PC-3 (cell line): ENCODE measurements at regions not wholly inside any gene's neighbourhood (a gene's known extent, or its start where the extent isn't known, plus 50 kb on each side); places are given as distances from the start of the nearest gene placed in this dataset.

Experiments
- ATAC-seq: fragments of 200-7000 bp; cut with Tn5 transposase; 2 replicates; pipeline ENCODE4 v1.9.1; 2020; ENCODE audit warnings: mild to moderate bottlenecking, moderate library complexity
- BruUV-seq: library from RNA; stranded (reverse); fragments of 400-500 nt; replicated peaks from 2 replicates; lab custom pipeline; 2021; lab: Mats Ljungman, UMichigan
- CTCF ChIA-PET: fragments of 300-600 bp; sonication (Branson Sonifier 250); formaldehyde crosslinking; loops from one replicate; lab custom pipeline; 2022; ENCODE audit warnings: antibody characterized with exemption; lab: Charles Lee
- POLR2A ChIA-PET: fragments of 300-600 bp; sonication (Branson Sonifier 250); formaldehyde crosslinking; loops from one replicate; lab custom pipeline; 2022; ENCODE audit warnings: antibody characterized with exemption; ENCODE audit not compliant: unreplicated experiment; lab: Charles Lee
- DNase-seq: peaks from one replicate; pipeline ENCODE4 v3.0.0-alpha.2; 2015
- H2AFZ ChIP-seq: fragments of 300-600 bp; sonication (generic); 2 replicates; pipeline ENCODE4 v1.6.0; 2016; ENCODE audit warnings: antibody characterized with exemption, low read length
- H3F3A ChIP-seq: fragments of 300-600 bp; sonication (generic); one replicate; pipeline ENCODE4 v1.6.0; 2017; ENCODE audit warnings: antibody characterized with exemption, low read length, control low read depth, mild to moderate bottlenecking; ENCODE audit not compliant: unreplicated experiment
- H3K27ac ChIP-seq: fragments of 300-600 bp; sonication (generic); 2 replicates; pipeline ENCODE4 v1.5.1; 2016; ENCODE audit warnings: mild to moderate bottlenecking, low read length
- H3K27me3 ChIP-seq: fragments of 300-600 bp; sonication (generic); 2 replicates; pipeline ENCODE4 v1.6.1; 2016; ENCODE audit warnings: low read length, mixed read lengths
- H3K36me3 ChIP-seq: fragments of 300-600 bp; sonication (generic); 2 replicates; pipeline ENCODE4 v1.6.1; 2016; ENCODE audit warnings: low read depth, mixed run types, low read length, mixed read lengths
- H3K4me1 ChIP-seq: fragments of 300-600 bp; sonication (generic); 2 replicates; pipeline ENCODE4 v1.5.1; 2016; ENCODE audit warnings: low read length; ENCODE audit not compliant: insufficient read depth
- H3K4me2 ChIP-seq: fragments of 300-600 bp; sonication (generic); 2 replicates; pipeline ENCODE4 v1.6.0; 2016; ENCODE audit warnings: low read length
- H3K4me3 ChIP-seq: fragments of 300-600 bp; sonication (generic); 2 replicates; pipeline ENCODE4 v1.5.1; 2016; ENCODE audit warnings: mild to moderate bottlenecking, low read length, mixed read lengths
- H3K79me2 ChIP-seq: fragments of 300-600 bp; sonication (generic); 2 replicates; pipeline ENCODE4 v1.6.1; 2017; ENCODE audit warnings: low read length, mixed read lengths
- H3K9ac ChIP-seq: fragments of 300-600 bp; sonication (generic); 2 replicates; pipeline ENCODE4 v1.6.0; 2016; ENCODE audit warnings: mild to moderate bottlenecking, low read length
- H3K9me2 ChIP-seq: fragments of 300-600 bp; sonication (generic); replicated peaks from 2 replicates; pipeline ENCODE4 v1.6.1; 2016; ENCODE audit warnings: mixed run types, low read length, mixed read lengths
- H3K9me3 ChIP-seq: fragments of 300-600 bp; sonication (generic); 2 replicates; pipeline ENCODE4 v1.6.1; 2016; ENCODE audit warnings: low read length, mixed read lengths
- H4K20me1 ChIP-seq: fragments of 300-600 bp; sonication (generic); 2 replicates; pipeline ENCODE4 v1.6.1; 2016; ENCODE audit warnings: low read length, mixed read lengths
- CTCF ChIP-seq: fragments of 300-600 bp; sonication (generic); conservative IDR thresholded peaks from 2 replicates; pipeline ENCODE4 v1.5.1; 2017; ENCODE audit warnings: antibody characterized with exemption, low read depth, mild to moderate bottlenecking, low read length
- EZH2 ChIP-seq: fragments of 300-600 bp; sonication (generic); IDR thresholded peaks from one replicate; pipeline ENCODE4 v1.6.1; 2017; ENCODE audit warnings: antibody characterized with exemption, mild to moderate bottlenecking, low read length; ENCODE audit not compliant: unreplicated experiment
- EZH2phosphoT487 ChIP-seq: fragments of 300-600 bp; sonication (generic); IDR thresholded peaks from 2 replicates; pipeline ENCODE4 v1.6.1; 2018; ENCODE audit warnings: mild to moderate bottlenecking, antibody characterized with exemption, low read length, borderline replicate concordance
- intact Hi-C: fragments of 100-400 bp; cut with micrococcal nuclease; formaldehyde crosslinking; loops from 2 replicates; pipeline ENCODE4 v1.9.0; 2023

- DNase-seq (no peak), ATAC-seq (no peak)
- intact Hi-C loops, result no loop called here
- Histone ChIP-seq H3K36me3 (no peaks in the 10 kb centered on the region), H3K9me2 (no peaks in the 10 kb centered on the region), H3K27me3 (no peaks in the 10 kb centered on the region), H3K4me3 (no peak overlapping the region), H3K4me1 (no peaks in the 10 kb centered on the region), H3K4me2 (no peak overlapping the region), H3F3A (no peaks in the 10 kb centered on the region), H2AFZ (no peak overlapping the region), H3K79me2 (no peaks in the 10 kb centered on the region), H3K9me3 (0 out of 2 replicates have a peak, but pooled peaks cover 3% of the 10 kb centered on the region), H3K9ac (no peak overlapping the region), H3K27ac (no peak overlapping the region), H4K20me1 (no peaks in the 10 kb centered on the region)
- BruUV-seq, result no TSS peak
- ChIA-PET CTCF (no interaction called here), POLR2A (no interaction called here)
- TF ChIP-seq EZH2phosphoT487 (no peak), CTCF (no peak), EZH2 (no peak)
Measured at GRCh38 chr14:84535484-84535883, 994.5 kb upstream of the FLRT2 start.

DNA sequence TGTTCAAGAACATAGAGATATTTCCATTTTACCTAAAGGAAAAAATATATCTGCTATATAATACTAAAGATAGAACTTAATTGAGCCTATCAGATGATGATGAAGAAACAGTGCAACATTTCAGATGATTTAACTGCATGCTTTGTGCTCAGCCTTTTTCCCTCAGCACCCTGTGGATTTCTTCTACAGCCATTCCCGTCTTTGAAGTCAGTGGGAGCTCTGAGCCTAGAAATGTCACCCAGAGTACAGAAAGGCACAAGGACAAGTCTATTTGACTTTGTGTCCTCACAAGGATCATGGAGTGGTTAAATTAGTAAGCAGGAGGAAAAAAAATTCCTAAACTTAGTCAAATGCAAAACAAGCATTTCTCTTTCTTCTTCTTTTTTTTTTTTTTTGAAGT is 994.0 kb upstream of the FLRT2 start:
- no peak overlapping the region for H3K4me3 ChIP-seq
- H3K9me3 ChIP-seq, result 0 out of 2 replicates have a peak, but pooled peaks cover 3% of the 10 kb centered on the region
- BruUV-seq, result no TSS peak
- POLR2A ChIA-PET, result no interaction called here
- no peaks in the 10 kb centered on the region for H3K36me3 ChIP-seq
- CTCF ChIA-PET, result no interaction called here
- no peak for ATAC-seq
- no peaks in the 10 kb centered on the region for H4K20me1 ChIP-seq
- H3F3A ChIP-seq, result no peaks in the 10 kb centered on the region
- no peaks in the 10 kb centered on the region for H3K79me2 ChIP-seq
- no peak for DNase-seq
- H3K9ac ChIP-seq, result no peak overlapping the region
- H3K9me2 ChIP-seq, result no peaks in the 10 kb centered on the region
- H3K4me1 ChIP-seq, result no peaks in the 10 kb centered on the region
- no peak overlapping the region for H3K4me2 ChIP-seq
- no peak overlapping the region for H2AFZ ChIP-seq
- intact Hi-C loops, result no loop called here
- no peaks in the 10 kb centered on the region for H3K27me3 ChIP-seq
- no peak overlapping the region for H3K27ac ChIP-seq
- TF ChIP-seq CTCF, result no peak
- TF ChIP-seq EZH2, result no peak
- TF ChIP-seq EZH2phosphoT487, result no peak

- Histone ChIP-seq H3K36me3 (no peaks in the 10 kb centered on the region), H3K4me2 (no peak overlapping the region), H3K4me1 (no peaks in the 10 kb centered on the region), H3F3A (no peaks in the 10 kb centered on the region), H3K27ac (no peak overlapping the region), H3K9me2 (no peaks in the 10 kb centered on the region), H3K9me3 (0 out of 2 replicates have a peak, but pooled peaks cover 3% of the 10 kb centered on the region), H2AFZ (no peak overlapping the region), H3K27me3 (no peaks in the 10 kb centered on the region), H4K20me1 (no peaks in the 10 kb centered on the region), H3K79me2 (no peaks in the 10 kb centered on the region), H3K4me3 (no peak overlapping the region), H3K9ac (no peak overlapping the region)
- CTCF ChIA-PET, result no interaction called here
- DNase-seq, result no peak
- no TSS peak for BruUV-seq
- POLR2A ChIA-PET, result no interaction called here
- intact Hi-C loops, result no loop called here
- no peak for ATAC-seq
- TF ChIP-seq CTCF (no peak), EZH2 (no peak), EZH2phosphoT487 (no peak)
Measured at GRCh38 chr14:84541018-84541417, 988.9 kb upstream of the FLRT2 start.
